GM10266 (cell line): ENCODE measurements at regions not wholly inside any gene's neighbourhood (a gene's known extent, or its start where the extent isn't known, plus 50 kb on each side); places are given as distances from the start of the nearest gene placed in this dataset.

Source experiments
- DNase-seq: peaks from one replicate; pipeline ENCODE4 v3.0.0; 2012; ENCODE audit errors: extremely low spot score
- CTCF ChIP-seq: IDR thresholded peaks from 2 replicates; pipeline ENCODE4 v1.5.1; 2012; ENCODE audit warnings: mild to moderate bottlenecking, low read depth; ENCODE audit not compliant: control insufficient read depth, insufficient read depth; ENCODE audit errors: missing control alignments

DNA sequence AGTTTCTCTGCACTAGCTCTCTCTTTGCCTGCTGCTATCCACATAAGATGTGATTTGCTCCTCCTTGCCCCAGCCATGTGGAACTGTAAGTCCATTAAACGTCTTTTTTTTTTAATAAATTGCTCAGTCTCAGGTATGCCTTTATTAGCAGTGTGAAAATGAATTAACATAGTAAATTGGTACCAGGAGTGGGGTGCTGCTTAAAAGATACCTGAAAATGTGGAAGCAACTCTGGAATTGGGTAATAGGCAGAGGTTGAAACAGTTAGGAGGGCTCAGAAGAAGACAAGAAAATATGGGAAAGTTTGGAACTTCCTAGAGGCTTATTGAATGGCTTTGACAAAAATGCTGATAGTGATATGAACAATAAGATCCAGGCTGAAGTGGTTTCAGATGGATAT is 159.8 kb downstream of the FSCB start:
- no peak for DNase-seq
- no peak for TF ChIP-seq CTCF

DNA sequence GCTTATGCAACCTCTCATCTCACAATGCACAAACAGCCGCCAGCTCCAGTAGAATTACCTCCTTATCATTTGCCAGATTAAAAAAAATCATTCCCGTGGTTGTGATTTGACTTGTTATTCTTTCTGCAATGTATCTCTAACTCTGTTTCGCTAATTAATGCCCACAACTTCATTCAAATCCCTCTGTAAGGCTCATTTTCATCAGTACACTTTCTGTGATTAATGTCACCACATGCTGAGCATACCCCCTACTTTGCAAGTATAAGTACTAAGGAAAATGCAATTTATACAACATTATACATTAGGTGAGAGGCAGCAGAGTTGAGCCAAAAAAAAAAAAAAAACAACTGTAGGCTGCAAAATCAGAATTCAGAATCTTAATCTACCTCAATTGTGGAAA is 166.0 kb downstream of the FSCB start:
- no peak for DNase-seq
- TF ChIP-seq CTCF = no peak

DNA sequence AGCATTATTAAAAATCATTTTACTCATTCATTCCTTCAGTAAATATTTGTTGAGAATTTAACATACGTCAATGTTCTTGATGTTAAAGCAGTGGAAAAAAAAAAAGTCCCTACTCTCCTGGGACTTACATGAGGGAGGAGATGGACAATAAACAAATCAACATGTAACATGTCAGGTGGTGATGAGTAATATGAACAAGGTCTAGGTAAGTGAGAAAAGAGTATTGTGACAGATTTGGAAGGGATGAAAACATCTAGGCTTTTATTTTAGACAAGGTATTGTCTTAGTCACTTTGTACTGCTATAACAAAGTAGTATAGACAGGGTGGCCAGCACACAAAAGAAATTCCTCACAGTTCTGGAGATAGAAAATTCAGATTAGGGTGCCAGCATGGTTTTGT is 167.2 kb downstream of the FSCB start:
- no peak for TF ChIP-seq CTCF
- no peak for DNase-seq

DNA sequence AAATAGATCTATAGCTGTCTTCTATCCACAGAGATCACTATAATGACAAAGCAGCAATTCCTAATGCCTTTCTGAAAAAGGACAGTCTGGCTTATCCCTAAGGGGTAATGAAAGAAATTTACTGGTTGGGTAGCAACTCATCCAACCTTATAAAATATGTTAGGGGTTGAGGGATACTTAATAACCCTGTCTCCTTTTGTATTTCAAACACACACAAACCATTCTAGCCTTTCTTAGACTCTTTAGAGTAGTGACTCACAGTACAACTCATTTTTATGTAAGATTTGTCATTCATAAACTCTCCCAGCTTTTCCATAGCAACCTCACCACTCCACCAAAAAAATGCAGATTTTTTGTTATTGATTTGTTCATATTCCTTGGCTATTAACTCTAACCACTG is 167.9 kb downstream of the FSCB start:
- no peak for TF ChIP-seq CTCF
- no peak for DNase-seq

DNA sequence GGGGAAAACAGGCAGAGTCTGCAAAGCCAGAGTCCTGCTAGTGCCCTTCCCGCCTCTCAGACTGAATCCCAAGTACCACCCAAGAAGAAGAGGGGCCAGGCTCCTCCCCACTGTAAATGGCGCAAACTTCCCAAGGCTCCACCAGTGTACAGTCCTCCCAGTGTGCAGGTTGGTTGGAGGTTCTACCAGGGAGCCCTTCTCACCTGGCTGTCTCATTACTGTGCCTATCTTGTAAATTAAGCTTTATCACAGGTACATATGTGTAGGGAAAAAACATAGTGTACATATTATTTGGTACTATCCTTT is 189.7 kb downstream of the FSCB start:
- no peak for DNase-seq
- no peak for TF ChIP-seq CTCF

GRCh38 chr14:44316647-44317440 is 190.2 kb downstream of the FSCB start:
- no peak for DNase-seq
- TF ChIP-seq CTCF = no peak

DNA sequence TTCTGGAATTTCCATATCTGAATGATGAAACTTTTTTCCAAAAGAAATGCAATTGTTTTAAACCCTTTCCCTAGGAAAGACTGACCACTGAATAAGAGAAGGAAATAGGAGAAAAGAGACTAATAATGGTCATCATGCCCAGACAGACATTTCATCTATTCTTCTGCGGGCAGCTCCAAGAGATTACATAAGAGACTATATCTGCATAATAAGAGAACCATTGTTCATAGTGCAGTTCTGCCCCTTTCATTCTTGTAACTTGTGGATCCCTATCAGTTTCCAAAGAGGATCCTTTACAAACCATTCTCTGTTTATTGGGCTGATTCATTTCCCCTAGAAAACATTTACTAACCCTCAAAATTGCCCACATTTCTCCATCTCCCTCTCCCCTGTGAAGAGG is 197.8 kb downstream of the FSCB start:
- DNase-seq = no peak
- no peak for TF ChIP-seq CTCF
